Cardiac septum (tissue), 1 donor: ENCODE measurements at regions not wholly inside any gene's neighbourhood (a gene's known extent, or its start where the extent isn't known, plus 50 kb on each side); places are given as distances from the start of the nearest gene placed in this dataset.
"Not testable (repeated sequence)": the region's sequence is repeated elsewhere in the genome, so short reads cannot be mapped to it uniquely, and the experiment has no call there.

Source experiments
- DNase-seq: peaks from one replicate; pipeline ENCODE4 v3.0.0-alpha.2; 2020; ENCODE audit warnings: low spot score
- intact Hi-C: fragments of 100-400 bp; cut with DNase I; formaldehyde crosslinking; loops from one replicate; pipeline ENCODE4 v1.14.0; 2022
- donor health status: DM: no; HTN: no; CAD: no.

DNA sequence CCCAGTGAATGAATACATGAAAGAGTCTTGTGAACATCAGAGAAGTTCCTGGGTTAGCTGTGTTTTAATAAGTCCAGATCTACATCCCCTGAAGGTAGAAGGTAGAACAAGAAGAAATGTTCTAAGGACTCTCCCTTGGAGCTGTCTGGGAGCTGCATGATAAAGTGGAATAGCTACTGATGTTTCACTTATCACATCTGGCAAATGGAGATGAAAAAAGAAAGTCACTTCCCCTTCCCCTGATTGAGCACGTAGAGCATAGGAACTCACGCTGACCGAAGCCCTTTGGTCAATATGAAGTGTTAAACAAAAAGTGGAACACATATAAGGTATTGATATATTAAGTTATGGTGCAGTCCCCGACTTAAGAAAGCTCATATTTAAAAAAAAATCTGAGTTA, 53.2 kb upstream of the PARP1 start:
- intact Hi-C loops, result no loop called here

DNA sequence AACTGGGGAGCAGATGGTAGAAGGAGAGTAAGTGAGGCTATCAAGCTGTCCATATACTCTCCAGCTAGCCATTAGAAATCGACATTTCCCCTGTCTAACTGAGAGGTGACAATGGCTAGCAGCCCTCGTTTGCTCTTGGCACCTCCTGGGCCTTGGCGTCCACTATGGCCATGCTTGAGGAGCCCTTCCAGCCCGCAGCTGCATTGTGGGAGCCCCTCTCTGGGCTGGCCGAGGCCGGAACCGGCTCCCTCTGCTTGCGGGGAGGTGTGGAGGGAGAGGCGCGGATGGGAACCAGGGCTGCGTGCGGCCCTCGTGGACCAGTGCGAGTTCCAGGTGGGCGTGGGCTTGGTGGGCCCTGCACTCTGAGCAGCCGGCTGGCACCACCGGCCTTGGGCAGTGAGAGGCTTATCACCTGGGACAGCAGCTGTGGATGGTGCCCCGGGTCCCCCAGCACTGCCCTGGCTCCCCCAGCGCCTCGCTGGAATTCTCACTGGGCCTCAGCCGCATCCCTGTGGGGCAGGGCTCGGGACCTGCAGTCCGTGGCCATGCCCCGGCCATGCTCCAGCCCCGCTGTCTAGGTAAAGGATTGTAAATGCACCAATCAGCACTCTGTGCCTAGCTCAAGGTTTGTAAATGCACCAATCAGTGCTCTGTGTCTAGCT, 56.2 kb upstream of the PARP1 start:
- intact Hi-C loops, result no loop called here
- no peak for DNase-seq

More for the DNA sequence above, 53.2 kb upstream of the PARP1 start:
- no peak for DNase-seq

GRCh38 chr1:226464587-226464971, 56.7 kb upstream of the PARP1 start:
- intact Hi-C loops, DNase-seq: not testable (repeated sequence)

- DNase-seq, result no peak
- intact Hi-C loops, result no loop called here
Observed at GRCh38 chr1:226466296-226466695, 58.4 kb upstream of the PARP1 start.

DNA sequence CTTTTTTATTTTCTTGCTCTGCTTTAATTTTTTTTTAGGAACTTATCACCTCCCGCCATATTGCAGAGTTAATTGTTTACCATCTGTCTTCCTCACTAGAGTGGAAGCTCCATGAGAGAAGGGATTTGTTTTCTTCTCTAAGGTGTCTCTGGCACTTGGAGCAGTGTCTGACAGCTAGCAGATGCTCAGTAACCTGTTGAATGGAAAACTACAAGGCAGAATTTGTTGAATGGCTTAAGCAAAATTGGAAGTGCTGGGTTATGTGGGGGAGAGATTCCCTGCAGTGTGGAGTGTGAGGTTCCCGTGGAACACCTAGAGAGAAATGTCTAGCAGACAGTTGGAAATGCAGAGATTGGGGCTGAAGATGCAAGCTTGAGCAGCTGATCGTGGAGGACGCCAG, 59.5 kb upstream of the PARP1 start:
- intact Hi-C loops, result no loop called here
- DNase-seq, result no peak

DNA sequence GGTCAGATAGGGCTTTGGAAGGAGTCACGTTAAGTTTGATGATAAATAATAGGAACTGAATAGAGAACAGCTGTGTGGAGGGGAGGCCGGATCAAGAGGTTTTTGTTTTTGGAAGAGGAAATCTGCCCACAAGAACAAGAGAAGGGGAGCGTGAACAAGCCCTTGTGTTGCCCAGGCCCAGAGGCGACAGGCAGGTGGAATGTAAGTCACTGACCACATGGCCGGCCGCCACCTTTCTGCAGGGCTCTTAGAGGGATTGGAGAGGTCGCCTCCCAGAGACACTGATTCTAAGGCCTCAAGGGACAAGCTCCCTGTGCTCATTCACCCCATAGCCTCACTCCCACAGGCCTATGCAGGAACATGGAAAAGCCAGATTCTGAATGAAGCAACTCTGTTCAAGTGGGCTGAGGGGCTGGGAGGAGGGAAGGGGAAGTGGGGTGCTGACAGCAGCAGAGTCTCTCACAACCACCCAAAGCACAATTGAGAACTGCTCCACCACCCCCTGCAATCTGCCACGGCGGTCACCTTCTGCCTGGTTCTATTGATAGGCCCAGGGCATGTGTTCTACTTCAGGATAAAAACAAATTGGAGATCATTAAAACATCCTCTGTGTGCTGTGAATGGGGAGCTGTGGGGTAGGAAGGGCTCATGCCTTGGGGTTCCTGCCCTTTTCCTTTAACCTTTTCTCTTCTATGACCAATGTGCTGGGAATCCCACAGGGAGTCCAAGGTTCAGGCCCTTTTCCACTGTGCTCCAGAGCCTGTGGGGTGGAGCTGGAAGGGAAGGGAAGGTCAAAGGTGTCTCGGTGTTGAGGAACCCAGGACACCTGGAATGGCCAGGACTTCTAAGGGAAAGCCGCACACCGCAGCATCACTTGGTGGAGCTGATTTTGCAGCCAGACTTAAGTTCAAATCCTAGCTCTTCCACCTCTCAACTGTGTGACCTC, 63.3 kb upstream of the PARP1 start:
- intact Hi-C loops, result no loop called here
- DNase-seq, result peak; percentile 71

DNA sequence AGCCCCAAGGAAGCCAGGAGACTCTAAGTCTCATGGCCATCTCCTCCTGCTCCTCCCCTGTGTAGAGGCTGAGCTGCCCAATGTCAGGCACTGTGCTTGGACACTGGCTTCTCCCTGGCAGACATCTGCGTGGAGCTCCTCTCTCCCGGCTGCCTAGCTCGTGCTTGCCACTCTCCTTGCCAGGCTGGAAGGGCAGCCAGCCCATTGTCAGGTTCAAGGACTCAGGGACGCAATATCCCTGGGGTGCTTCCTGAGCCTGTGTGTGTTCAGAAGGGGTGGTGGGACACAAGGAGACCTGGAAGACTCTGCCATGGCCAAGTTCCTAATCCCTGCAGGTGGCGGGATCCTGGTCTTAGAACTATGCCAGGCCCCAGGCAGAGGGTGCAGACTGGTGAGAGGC, 65.4 kb upstream of the PARP1 start:
- peak; percentile 69 for DNase-seq
- intact Hi-C loops, result no loop called here

GRCh38 chr1:226474041-226474440, 66.1 kb upstream of the PARP1 start:
- DNase-seq, result no peak
- intact Hi-C loops, result no loop called here

DNA sequence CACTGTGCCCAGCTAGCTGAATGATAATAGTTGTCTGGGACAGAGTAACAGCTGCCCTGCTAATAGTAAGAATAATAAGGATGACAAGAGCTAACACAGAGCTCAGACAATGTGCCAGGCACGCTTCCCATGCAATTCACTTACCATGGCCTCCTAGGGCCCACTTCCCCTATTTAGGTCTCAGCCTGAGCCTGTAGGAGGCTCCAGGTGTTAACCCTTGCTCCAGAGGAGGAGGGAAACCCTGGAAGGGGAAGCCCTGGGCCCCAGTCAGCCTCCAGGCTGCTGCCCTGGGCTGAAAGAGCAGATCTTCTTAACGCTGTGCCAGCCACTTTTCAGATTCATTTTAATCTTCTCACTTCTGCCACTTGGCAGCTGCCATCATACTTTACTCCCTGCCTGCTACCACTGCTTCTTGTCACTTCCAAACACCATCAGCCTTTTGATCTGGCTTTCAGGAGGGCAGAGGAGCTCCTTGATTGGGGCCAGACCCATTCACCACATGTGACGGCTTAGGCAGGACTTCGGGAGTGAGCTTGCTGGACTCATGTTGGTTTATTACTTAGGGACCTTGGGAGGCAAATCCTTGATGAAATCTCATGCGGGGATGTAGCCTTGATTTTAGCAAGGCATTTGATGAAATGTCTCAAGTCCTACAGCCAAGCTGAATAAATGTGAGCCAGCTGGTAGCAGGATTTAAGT, 66.7 kb upstream of the PARP1 start:
- no peak for DNase-seq
- intact Hi-C loops, result no loop called here

DNA sequence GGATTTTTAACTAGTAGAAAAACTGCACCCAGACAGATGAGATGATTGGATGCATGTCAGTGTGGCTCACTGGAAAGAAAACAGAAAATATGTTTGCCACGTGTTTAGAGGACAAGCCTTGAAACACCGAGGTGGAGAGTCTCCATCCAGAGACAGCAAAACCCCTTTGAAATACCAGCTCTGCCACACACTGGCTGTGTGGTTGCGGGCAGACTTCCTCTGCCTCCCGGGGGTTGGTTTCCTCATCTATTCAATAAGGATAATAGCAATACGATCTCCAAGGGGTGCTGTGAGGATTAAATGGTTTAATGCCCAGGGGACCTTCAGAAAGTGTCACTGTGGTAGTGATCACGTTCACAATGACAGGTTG, 67.2 kb upstream of the PARP1 start:
- DNase-seq, result no peak
- intact Hi-C loops, result no loop called here

GRCh38 chr1:226476066-226476465, 68.2 kb upstream of the PARP1 start:
- DNase-seq, result no peak
- intact Hi-C loops, result no loop called here

DNA sequence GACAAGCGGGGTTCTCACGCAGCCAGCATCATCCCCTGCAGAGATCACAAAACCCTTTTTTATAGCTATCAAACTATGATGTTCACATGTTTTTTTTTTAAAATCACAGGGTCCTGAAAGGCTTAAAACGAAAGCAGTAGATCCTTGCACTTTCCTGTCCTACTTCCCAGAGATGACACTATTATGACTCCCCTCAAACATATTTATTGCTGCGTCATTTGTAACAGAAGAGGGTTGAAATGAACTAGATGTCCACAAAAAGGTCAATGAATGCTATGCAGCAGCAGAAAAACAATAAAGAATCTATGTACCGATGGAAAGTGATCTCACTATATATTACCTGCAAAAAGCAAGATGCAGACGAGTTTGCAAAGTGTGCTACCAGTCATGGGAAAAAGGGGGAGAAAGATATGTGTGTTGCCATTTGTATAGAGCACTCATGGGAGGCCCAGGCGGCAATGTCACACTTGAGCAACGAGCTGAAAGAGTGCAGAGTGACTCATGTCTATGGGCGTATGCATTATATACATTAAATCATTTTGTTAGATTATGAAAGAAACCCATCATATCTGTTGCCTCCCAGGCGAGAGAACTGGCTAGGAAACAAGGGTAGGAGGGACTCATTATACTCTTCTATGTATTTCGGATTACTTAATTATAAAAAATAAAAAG, 68.9 kb upstream of the PARP1 start:
- no peak for DNase-seq
- intact Hi-C loops, result no loop called here

DNA sequence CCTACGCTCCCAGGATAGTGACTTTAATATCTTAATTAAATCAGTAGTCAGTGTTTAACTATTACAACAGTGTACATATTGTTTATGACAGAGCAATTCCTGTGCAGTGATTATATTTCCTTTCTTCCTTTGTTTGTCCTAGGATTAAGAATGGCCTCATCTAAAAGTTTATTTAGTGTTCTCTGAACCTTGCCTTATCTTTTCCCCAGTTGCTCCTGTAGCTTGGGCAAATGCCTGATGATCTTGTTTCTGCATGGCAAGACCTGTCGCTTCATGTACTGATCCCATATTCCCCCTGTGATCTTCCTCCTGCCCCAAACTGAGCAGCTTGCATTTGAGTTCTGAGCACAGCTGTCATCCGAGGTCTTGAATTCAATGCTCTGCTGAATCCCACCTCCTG, 69.1 kb upstream of the STUM start:
- intact Hi-C loops, result no loop called here
- no peak for DNase-seq

- intact Hi-C loops, result no loop called here
- no peak for DNase-seq
Observed at GRCh38 chr1:226480461-226480860, 68.1 kb upstream of the STUM start.

DNA sequence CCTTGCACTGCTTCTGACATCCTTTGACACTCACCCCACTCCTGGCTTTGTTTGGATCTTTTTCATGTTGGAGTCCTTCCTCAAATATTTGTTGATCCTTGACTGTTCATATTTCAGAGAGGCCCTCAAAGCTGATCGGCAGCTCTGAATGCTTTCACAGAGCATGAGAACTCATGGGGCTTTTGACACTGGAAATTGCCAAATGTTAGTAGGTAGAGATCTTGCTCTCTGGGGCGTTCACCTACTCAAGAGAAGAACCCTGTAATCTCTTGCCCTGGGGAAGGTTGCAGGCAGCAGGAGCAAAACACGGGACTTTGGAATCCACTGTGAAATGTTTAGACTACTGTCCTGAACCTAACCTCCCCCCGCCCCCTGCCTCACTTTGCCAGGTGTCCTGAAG, 67.4 kb upstream of the STUM start:
- DNase-seq, result no peak

GRCh38 chr1:226482196-226482595, 66.4 kb upstream of the STUM start:
- intact Hi-C loops, result no loop called here
- no peak for DNase-seq

More for the DNA sequence above, 67.4 kb upstream of the STUM start:
- intact Hi-C loops, result no loop called here

GRCh38 chr1:226482975-226483700, 65.4 kb upstream of the STUM start:
- no peak for DNase-seq
- intact Hi-C loops, result no loop called here

GRCh38 chr1:226485192-226485591, 63.4 kb upstream of the STUM start:
- DNase-seq, result no peak
- intact Hi-C loops, result no loop called here

- DNase-seq, result no peak
- intact Hi-C loops, result no loop called here
Observed at GRCh38 chr1:226486161-226486560, 62.4 kb upstream of the STUM start.
